ENCODE measurements at regions not wholly inside any gene's neighbourhood (a gene's known extent, or its start where the extent isn't known, plus 50 kb on each side); places are given as distances from the start of the nearest gene placed in this dataset.

DNA sequence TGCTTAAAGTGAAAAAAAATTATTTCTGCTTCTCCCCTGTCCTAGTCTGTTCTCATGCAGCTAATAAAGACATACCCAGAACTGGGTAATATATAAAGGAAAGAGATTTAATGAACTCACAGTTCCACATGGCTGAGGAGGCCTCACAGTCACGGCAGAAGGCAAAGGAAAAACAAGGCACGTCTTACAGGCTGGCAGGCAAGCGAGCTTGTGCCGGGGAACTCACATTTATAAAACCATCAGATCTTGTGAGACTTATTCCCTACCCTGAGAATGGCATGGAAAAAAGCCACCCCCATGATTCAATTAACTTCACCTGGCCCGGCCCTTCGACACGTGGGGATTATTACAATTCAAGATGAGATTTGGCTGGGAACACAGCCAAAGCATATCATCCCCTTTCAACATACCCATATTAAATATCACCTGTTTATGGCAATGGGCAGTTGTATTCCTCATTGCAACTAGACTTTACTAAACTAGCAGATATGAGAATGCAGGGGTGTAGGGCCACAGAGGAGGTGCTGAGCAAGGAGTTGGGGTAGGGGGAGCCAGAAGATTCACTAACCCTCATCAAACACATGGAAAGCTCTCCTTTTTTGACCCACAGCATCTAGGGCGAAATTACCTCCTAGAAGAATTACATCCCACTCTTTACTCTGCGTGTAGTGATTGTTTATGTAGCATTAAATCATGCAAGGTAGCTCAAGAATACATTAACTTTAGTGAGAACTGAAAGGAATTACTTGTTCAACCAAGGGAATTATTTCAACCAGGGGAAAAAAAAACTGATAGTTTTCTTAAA lies 183.3 kb upstream of the DOK6 start:
- no peak for TF ChIP-seq CTCF (IDR thresholded peaks at IDR 0.05; ENCODE audit: borderline replicate concordance, extremely low read depth, low read length, poor library complexity, severe bottlenecking)
- no peak for TF ChIP-seq EZH2 (IDR thresholded peaks at IDR 0.05; ENCODE audit: borderline replicate concordance, low read depth, low read length, severe bottlenecking)
